Ramos (cell line): ENCODE measurements at regions not wholly inside any gene's neighbourhood (a gene's known extent, or its start where the extent isn't known, plus 50 kb on each side); places are given as distances from the start of the nearest gene placed in this dataset.

Experiments used
- in situ Hi-C: fragments of 300-500 bp; cut with MboI; formaldehyde crosslinking; loops from one replicate; pipeline ENCODE4 v1.14.3; 2022; ENCODE audit warnings: low sequenced_read_pairs; ENCODE audit not compliant: unreplicated experiment

DNA sequence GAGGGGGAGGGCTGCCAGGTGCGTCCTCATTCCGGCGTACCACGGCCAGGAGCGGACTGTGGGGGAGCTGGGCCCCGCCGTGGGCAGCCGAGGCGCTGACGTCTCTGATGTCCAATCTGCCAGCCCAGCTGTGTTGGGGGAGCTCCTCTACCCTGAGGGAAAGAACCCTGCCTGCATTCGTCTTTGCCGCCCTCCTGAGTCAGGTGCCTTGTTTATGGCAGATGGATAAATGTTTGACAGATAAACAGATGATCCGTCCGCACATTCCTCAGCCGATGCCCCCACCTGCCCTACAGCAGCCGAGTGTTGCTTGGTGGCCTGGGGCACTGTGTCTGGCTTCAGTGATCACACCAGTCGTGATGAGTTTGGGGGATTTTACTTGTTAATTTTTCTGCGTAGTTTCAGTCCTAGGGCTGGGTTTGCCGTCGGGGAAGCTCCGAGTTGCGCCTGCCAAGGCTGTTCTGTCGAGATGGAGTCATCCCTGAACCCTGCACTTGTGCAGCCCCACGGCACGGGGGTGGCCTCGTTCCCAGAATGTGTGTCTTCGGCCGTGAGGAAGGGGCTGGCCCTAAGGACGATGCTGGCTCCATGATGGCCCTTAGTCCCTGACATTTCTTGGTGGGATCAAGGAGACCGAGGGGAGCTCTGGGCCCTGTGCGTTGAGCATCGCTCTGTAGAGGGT lies 1083.9 kb downstream of the BRD1 start:
- in situ Hi-C loops, result no loop called here

DNA sequence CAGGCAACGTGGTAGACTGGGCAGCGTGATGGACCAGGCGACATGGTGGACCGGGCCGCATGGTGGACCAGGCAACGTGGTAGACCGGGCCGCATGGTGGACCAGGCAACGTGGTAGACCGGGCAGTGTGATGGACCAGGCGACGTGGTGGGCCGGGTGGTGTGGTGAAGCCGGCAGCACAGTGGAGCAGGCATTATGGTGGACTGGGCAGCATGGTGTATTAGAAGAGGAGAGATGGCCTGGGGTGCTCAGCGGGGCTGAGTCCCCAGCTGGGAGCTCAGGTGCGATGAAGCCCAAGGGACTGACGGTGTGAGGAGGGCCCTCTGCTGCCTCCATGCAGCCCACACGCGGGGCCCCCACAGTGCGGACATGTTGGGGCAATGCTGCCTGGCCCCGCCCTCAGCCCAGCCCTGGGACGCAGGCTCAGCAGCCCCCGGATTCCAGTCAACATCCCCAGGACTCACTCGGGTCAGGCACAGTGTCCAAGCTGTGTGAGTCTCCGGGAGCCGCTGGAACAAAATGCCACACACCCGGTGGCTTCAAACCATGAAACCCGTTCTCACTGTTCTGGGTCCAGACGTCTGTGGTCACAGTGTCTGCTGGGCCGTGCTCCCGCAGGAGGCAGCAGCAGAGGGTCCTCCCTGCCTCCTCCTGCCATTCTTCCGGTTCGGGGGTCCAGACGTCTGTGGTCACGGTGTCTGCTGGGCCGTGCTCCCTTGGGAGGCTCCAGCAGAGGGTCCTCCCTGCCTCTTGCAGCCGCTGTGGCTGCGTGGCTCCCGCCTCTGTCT lies 1084.9 kb downstream of the BRD1 start:
- in situ Hi-C loops, result no loop called here

DNA sequence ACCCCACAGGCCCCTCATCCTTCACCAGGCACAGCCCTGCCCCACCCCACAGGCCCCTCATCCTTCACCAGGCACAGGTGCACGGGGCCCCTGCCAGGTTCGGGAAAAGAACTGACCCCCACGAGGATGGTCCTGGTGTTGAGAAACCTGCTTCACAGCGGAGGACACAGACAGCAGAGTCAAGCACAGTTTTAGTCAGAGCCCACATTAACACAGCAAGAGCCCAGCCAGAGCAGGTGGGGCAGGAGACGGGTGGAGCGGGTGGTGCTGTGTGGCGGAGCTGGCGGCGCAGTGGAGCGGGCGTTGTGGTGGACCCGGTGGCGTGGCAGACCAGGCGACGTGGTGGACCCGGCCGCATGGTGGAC lies 1085.5 kb downstream of the BRD1 start:
- in situ Hi-C loops, result no loop called here

DNA sequence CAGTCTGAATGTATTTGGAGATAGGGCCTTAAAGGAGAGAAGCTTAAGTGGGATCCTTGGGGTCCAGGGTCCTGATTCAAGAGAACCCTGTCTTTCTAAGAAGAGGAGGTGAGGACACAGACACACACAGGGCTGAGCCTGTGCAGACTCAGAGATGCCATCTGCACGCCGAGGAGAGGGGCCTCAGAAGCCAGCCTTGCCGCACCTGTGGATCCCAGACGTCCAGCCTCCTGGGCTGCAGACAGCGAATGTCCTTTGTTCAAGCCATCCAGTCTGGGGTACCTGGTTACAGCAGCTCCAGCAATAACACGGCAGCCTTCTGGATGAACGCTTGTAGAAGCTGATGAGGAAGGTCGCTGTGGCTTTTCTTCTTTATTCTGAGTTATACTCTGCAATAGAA lies 1086.1 kb downstream of the BRD1 start:
- in situ Hi-C loops, result no loop called here

DNA sequence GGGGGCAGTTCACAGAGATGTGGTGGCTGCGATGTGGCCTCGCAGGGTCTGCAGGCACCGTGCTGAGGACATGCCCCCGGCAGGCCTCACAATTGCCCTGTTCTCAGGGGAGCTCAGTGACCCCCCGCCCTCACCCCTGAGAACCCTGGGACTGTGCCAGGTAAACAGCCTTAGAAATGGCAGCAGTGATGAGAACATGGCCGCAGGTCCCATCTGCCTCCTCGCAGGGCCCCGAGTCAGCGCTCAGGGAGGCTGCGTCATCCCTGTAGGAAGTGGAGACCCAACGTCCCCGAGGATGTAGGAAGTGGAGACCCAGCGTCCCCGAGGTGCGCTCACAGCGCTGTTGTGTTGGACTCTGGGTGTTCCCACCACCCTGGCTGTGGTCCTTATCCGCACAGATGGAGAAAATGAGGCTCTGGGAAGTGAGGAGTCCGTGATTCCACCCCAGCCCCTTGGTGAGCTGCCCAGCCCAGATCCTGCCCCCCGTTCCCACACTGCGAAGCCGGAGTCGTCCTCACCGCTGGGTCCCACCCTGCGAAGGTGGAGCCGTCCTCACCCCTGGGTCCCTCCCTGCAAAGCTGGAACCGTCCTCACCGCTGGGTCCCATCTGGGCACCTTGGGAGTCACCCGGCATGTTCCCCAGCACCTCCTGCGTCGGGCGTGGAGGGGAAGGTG lies 1086.8 kb downstream of the BRD1 start:
- in situ Hi-C loops, result no loop called here

DNA sequence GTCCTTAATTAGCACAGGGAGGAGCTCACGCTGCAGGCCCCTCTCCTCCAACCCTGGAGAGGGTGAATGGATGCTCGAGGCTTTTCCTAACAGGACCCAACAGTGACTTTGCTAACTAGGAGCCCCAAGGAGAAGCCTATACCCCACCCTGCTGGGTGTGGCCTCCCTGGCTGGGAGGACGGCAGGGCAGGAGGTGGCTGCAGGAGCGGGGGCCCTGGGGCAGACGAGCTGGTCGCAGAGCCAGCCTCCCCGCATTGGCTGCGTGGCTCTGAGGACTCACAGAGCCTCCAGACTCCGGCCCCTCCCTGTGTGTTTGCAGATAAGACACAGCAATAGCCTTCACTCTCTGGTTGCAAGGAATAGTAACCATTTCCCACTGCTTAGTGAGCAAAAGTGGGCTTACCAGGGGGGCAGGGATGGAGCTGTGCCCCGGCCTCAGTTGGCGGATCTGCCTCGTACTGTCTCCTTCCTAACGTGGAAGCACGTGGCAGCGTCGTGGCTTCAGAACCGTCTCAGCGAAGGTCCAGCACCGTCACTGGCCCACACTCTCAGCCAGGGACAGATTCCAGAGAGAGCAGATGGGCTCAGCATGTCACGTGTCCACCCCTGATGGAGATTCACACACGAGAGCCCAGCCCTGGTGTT lies 1087.5 kb downstream of the BRD1 start:
- in situ Hi-C loops, result no loop called here

DNA sequence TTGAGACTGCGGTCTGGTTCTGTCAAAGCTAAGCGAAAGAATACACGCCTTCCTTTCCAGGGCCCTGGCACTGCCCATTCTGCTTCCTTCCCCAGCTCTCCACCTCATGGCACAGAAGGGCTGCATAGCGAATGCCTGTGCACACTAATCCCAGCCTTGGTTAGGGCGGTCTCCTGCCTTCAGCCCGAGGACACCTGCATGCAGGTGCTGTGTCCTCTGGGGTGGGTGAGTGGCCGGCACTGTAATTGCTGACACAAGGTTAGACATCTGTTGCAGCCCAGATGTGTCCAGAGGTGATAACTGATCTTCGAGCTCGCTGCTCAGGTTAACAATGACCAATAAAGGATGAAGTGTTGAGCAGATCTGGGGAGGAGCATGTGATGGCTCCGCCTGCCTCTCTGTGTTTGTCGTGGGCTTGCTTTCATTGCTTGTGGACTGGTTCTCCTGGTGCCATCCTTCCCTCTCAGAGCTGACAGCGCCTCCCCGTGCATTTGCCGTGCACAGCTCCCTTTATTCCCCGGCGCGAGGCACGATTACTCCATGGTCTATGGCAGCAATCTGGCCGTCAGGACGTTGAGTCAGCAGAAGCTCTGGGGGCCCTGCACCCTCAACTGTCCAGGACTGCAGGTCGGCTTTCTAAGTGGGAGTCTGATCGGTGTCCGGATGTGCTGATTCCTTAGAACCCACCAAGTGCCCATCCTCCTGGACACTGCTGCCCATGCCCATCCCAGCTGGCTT lies 1088.2 kb downstream of the BRD1 start:
- in situ Hi-C loops, result no loop called here

DNA sequence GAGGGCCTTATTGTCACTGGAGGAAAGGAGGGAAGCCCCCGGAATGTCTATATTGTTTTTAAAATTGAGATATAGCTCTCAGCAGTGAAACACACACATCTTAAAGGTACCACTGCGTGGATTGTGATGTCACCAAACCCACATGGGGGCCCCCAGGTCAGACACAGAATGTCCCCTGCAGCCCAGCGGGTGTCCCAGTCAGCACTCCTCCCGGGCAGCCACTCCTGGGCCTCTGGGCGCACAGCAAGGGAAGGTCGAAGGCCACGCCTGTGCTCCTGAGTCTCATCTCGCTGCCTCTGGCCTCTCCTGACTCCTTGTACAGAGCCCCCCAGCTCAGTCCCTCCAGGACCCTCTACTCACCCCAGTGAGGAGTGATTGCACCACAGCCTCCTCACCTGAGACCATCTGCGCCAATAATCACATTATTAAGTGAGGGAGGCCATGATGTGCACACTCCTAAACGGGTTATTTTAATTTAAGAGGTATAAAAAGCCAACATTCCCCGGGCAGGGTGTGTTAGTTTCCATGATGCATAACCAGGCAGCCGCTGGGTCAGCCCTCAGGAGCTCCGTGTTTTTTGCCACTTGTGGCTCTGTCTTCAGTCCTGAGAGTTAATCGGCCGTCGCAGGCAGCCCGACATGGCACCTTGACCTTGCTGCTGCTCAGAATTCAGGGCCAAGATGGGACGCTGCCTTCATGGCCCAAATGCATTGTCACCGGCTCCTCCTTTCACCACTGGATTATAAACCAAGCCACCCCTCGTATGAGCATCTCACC lies 1089.3 kb downstream of the BRD1 start:
- in situ Hi-C loops, result no loop called here

DNA sequence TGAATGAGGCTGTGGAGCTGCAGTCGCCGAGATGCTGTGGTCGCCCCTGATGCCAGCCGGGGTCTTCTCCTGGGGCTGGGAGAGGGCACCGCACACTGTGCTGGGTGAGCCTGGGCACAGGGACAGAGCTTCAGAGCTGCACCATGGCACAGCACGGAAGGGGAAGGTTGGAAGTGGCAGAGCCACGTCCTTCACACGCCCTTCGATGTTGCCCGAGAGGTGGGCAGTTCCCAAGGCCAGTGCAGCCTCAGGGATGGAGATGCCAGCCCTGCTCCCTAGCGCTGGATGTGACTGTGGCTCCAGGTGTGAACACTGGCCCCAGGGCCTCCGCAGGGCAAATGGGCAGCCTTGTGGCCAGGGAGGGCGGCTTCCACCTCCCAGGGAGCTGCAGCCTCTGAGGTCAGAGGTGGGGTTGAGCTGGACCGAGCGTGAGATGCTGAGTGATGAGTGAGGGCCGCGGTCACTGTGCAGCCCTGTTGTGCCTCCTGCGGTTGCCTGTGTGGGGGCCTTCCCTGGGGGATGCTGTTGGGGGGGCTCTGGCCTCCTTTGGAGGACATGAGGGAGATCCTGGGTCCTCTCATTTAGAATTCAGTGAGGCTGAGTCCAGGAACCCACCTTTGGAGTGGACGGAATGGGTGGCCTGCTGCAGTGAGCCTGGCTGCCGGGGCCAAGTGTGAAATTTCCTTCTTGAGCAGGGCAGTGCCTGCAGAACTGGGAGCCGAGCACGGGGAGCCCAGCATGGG lies 1090.0 kb downstream of the BRD1 start:
- in situ Hi-C loops, result no loop called here

DNA sequence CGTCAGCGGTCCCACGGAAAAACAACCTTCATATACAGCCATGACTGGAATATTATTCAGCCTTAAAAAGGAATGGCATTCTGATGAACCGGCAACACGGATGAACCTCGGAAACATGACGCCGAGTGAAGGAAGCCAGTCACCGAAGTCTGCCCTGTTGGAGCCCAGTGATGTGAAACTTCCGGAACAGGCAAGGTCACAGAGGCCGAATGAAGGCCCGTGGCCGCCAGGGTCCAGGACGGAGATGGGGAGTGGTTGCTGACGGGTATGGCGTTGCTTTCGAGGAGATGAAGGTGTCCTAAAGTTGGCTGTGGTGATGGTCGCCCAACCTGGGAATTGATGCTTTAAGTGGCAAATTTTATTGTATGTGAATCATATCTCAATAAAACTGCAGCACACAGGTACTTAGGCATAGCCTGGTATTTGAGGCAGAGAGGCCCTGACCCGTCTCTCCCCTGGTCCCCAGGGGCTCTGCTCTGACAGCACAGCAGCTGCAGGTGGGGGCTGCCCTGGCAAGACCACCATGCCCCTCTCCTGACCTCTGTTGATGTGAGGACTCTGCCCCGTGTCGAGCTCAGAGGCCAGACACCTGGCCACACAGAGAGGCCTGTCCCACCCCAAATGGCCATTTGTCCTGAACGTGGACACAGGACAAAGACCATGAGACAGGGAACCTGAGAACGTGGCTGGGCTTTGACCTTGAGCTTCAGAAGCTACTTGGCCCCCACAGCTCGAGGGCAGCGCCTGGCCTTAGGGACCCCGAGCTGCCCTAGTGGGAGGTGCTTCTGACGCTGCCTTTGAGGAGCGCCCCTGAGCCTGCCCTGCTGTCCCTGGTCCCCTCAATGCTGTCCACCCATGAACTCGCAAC lies 1090.8 kb downstream of the BRD1 start:
- in situ Hi-C loops, result no loop called here

DNA sequence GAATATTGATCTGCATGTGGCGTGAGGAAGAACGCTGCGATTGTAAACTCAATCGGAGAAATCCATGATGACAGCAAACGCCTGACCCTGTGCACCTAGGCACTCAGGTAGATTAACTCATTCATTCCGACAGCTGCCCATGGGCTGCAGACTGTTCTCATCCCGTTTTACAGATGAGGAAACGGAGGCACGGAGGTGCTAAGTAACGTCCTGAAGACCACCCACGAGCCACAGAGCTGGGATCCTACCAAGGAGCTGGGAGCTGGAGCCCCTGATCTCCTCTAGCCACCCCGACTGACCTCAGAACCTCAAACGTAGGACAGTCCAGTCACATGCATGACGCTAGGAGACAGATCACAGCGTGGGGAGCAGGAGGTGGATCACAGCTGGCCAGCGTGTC lies 1092.7 kb downstream of the BRD1 start:
- in situ Hi-C loops, result no loop called here

DNA sequence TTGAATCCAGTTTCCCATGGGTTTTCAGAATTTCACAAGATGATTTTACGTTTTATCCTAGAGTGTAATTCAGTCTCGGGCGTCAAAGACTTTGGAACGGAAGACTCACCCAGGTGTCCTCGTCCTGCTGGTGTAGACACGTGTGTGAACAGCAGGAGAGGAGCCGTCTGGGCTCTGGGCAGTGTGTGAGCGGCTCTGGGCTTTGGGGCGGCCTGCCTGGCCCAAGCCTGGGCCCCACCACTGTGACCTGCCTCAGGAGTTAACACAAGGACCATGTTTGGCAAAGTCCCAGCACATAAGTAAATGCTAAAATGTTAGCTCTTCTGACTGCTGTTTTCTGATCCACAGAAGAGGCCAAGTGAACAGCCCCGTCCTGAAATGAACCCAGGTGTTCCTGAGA lies 1093.3 kb downstream of the BRD1 start:
- in situ Hi-C loops, result no loop called here

DNA sequence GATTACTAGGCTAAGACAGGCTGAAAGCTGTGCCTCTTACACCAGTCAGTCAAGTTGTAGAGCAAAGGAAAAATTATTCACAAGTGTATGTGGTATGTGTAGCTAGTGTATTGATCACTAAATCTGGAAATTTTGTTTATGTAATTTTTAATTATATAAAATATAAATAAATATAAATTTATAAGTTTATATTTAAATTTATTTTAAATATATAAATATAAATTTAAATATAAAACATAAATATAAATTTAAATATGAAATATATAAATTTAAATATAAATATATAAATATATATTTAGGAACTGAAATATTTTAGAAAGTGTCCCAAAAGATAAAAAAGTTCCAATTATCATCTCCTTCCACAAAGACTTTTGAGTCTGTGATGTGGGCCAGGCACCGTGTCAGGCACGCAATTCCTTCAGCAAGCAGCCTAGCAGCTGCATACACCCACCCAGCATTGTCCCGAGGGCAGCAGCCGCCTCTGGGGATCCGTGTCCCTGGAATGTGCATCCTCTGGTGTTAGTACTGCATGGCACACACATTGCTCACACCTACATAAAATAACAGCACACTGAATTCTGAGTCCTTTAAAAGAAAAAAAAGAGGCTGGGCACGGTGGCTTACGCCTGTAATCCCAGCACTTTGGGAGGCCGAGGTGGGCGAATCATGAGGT lies 1098.0 kb downstream of the BRD1 start:
- in situ Hi-C loops, result no loop called here

DNA sequence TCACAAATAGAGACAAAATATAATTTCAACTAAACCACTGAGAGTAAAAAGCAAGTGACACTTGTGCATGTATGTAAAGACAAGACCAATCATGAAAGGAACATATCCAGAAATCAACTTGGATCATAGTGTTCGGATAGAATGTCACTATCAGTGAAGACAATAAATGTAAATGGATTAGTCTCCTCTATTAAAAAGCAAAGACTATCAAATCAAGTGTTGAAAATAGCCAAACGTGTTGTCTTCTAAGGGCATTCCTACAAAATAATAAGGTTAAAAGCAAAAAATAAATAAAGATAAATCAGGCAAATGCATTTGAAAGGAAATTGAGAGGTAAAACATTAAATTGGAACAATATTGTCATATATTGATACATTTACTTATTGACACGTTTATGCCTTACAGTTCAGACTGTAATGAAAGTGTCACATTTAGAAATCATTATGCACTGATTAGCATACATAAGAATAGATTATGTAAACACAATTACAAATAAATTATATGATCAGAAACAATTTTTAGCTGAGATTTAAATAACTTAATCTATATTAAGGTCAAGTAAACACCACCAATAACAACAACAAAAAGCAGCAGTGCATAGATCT lies 1100.1 kb downstream of the BRD1 start:
- in situ Hi-C loops, result no loop called here

DNA sequence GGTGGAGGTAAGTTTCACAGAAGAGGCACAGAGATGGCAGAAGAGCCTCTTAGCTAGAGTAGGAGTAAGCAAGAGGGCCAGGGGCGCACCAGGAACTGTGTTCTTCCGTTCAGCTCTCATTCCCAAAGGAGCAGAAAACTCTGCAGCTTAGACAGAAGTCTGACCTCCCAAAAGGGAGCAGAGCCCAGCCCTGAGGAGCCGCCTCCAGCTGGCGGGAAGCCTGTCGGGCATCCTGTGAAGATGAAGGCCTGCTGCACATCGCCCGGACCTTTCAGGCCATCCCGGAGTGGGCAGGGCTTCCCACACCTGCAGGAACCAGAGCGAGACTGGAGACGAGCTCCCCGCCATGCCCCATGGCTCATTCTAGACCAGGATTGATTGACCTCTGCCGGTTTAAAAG lies 1102.8 kb downstream of the BRD1 start:
- in situ Hi-C loops, result no loop called here

DNA sequence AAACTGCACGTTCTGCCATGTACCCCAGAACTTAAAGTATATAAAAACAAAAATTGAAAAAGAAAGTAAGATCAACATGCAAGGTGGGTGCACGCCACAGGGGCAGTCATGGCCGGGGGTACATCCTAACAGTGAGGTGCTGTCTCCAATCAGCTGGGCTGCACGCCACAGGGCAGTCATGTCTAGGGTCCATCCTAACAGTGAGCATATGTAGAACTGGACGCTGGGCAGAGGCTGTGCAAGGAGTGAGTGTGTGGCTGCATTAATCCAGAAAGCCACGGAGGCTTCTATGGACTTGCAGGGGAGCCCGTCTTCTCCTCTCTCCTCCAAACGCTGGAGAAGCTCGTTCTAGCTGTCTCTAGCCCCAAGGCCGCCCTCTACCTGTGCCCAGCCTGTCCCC lies 1105.0 kb downstream of the BRD1 start:
- in situ Hi-C loops, result no loop called here

DNA sequence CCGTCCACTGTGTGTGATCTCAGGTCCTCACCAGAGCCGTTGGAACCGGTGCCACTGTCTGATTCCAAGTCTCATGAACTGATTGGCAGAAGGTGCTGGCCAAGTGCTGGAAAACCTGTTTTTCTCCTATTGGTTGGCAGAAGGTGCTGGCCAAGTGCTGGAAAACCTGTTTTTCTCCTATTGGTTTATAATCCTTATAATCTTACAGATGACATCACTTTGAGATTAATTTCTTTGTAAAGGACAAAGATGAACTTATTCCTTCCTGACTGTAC lies 1106.3 kb downstream of the BRD1 start:
- in situ Hi-C loops, result no loop called here
